HL-60 (cell line): ENCODE measurements at regions not wholly inside any gene's neighbourhood (a gene's known extent, or its start where the extent isn't known, plus 50 kb on each side); places are given as distances from the start of the nearest gene placed in this dataset.

Experiments
- DNase-seq, 2 experiments: peaks; one replicate each; pipeline ENCODE4 v3.0.0-alpha.2; 2010 to 2020; ENCODE audit warnings: low read depth in 1 of 2, low spot score in 1 of 2
- H3K27ac ChIP-seq: fragments of 250-450 bp; sonication (Bioruptor Pico); replicated peaks from 2 replicates; pipeline ENCODE4 v1.5.1; 2020; ENCODE audit warnings: mild to moderate bottlenecking, moderate library complexity
- H3K27me3 ChIP-seq: fragments of 250-450 bp; sonication (Bioruptor Pico); 2 replicates; pipeline ENCODE4 v1.5.1; 2021; ENCODE audit warnings: mild to moderate bottlenecking, moderate library complexity; ENCODE audit not compliant: insufficient read depth, poor library complexity, severe bottlenecking
- H3K4me3 ChIP-seq: replicated peaks from 2 replicates; pipeline ENCODE4 v1.5.1; 2011; ENCODE audit warnings: mild to moderate bottlenecking, control low read depth, low read length; ENCODE audit not compliant: insufficient read depth
- CTCF ChIP-seq: IDR thresholded peaks from one replicate; pipeline ENCODE4 v1.5.1; 2011; ENCODE audit warnings: low read length, control low read depth, inconsistent platforms; ENCODE audit not compliant: insufficient read depth
- GABPA ChIP-seq: IDR thresholded peaks from 2 replicates; pipeline ENCODE4 v1.6.1; 2012; ENCODE audit warnings: low read depth
- POLR2AphosphoS5 ChIP-seq: IDR thresholded peaks from 2 replicates; pipeline ENCODE4 v1.6.1; 2012; ENCODE audit warnings: low read depth
- REST ChIP-seq: IDR thresholded peaks from 2 replicates; pipeline ENCODE4 v1.6.1; 2012; ENCODE audit warnings: low read depth; ENCODE audit not compliant: insufficient replicate concordance
- SPI1 ChIP-seq: IDR thresholded peaks from 2 replicates; pipeline ENCODE4 v1.6.1; 2012; ENCODE audit warnings: low read depth, mild to moderate bottlenecking, borderline replicate concordance

GRCh38 chr13:74675182-74675581 lies 541.0 kb upstream of the KLF12 start:
- Histone ChIP-seq H3K4me3 (no peak overlapping the region), H3K27me3 (no peaks in the 10 kb centered on the region), H3K27ac (no peak overlapping the region)
- no peak for DNase-seq
- TF ChIP-seq GABPA (no peak), POLR2AphosphoS5 (no peak), REST (no peak), SPI1 (no peak)

- no peak overlapping the region for H3K27ac ChIP-seq
- TF ChIP-seq CTCF (no peak), GABPA (no peak), POLR2AphosphoS5 (no peak), REST (no peak), SPI1 (no peak)
- no peaks in the 10 kb centered on the region for H3K27me3 ChIP-seq
- no peak overlapping the region for H3K4me3 ChIP-seq
- DNase-seq = no peak
Measured at GRCh38 chr13:74674720-74675119, 540.5 kb upstream of the KLF12 start.

GRCh38 chr13:74669149-74669548 lies 534.9 kb upstream of the KLF12 start:
- Histone ChIP-seq H3K27ac (no peak overlapping the region), H3K27me3 (no peaks in the 10 kb centered on the region), H3K4me3 (no peak overlapping the region)
- TF ChIP-seq REST (no peak), SPI1 (no peak)
- DNase-seq = no peak

GRCh38 chr13:74667656-74668203 lies 533.5 kb upstream of the KLF12 start:
- Histone ChIP-seq H3K27ac (no peak overlapping the region), H3K27me3 (no peaks in the 10 kb centered on the region), H3K4me3 (no peak overlapping the region)
- TF ChIP-seq REST (no peak), POLR2AphosphoS5 (no peak), CTCF (no peak), SPI1 (no peak), GABPA (no peak)
- no peak for DNase-seq
